Mesendoderm (in vitro differentiated cells): ENCODE measurements at regions not wholly inside any gene's neighbourhood (a gene's known extent, or its start where the extent isn't known, plus 50 kb on each side); places are given as distances from the start of the nearest gene placed in this dataset. TPM values are rescaled to one million over a fixed set of nuclear protein-coding genes. Genes with fewer than 3 reads are reported as not detected.

Experiments used
- small RNA-seq: library from polyadenylated mRNA; stranded (forward); fragments of <200 nt; extraction: miRNeasy Mini kit (QIAGEN cat#:217004); gene quantifications from one replicate; pipeline ENCODE3, GENCODE V24; 2013; ENCODE audit not compliant: insufficient read depth

Small RNAs in the stretch of these regions (small RNA-seq; reads per million reads assigned to genes)
- gene AC016831.3: not detected
- gene RNU6-1010P: not detected
